IMR-90 (cell line): ENCODE measurements at regions not wholly inside any gene's neighbourhood (a gene's known extent, or its start where the extent isn't known, plus 50 kb on each side); places are given as distances from the start of the nearest gene placed in this dataset.

Experiments used
- ATAC-seq: fragments of 200-7000 bp; cut with Tn5 transposase; 2 replicates; pipeline ENCODE4 v1.9.1; 2020; ENCODE audit warnings: low read depth, mild to moderate bottlenecking, moderate library complexity
- BruUV-seq: library from RNA; stranded (reverse); fragments of 400-500 nt; replicated peaks from 2 replicates; lab custom pipeline; 2021; lab: Mats Ljungman, UMichigan
- CTCF ChIA-PET: fragments of 300-600 bp; formaldehyde crosslinking; extraction: SDS; loops from one replicate; lab custom pipeline; 2021; ENCODE audit warnings: antibody characterized with exemption; lab: Yijun Ruan, JAX
- POLR2A ChIA-PET: fragments of 300-600 bp; sonication (Branson Sonifier 250); formaldehyde crosslinking; loops from one replicate; lab custom pipeline; 2022; ENCODE audit warnings: antibody characterized with exemption; ENCODE audit not compliant: unreplicated experiment; lab: Charles Lee
- DNase-seq: peaks from one replicate; pipeline ENCODE4 v3.0.0; 2013
- H2AFZ ChIP-seq: replicated peaks from 2 replicates; pipeline ENCODE3; 2013; ENCODE audit warnings: low read length, mild to moderate bottlenecking; ENCODE audit not compliant: poor library complexity
- H2AK5ac ChIP-seq: 2 replicates; pipeline ENCODE4 v1.6.1; 2013; ENCODE audit warnings: low read depth, low read length, inconsistent platforms
- H2AK9ac ChIP-seq: replicated peaks from 2 replicates; pipeline ENCODE3; 2013; ENCODE audit warnings: mild to moderate bottlenecking, low read depth, low read length, moderate library complexity; ENCODE audit not compliant: poor library complexity
- H2BK120ac ChIP-seq: 2 replicates; pipeline ENCODE4 v1.6.1; 2013; ENCODE audit warnings: low read depth, low read length, inconsistent platforms
- H2BK15ac ChIP-seq: 3 replicates; pipeline ENCODE4 v1.6.1; 2013; ENCODE audit warnings: low read depth, low read length, inconsistent platforms
- H2BK20ac ChIP-seq: 2 replicates; pipeline ENCODE4 v1.6.1; 2013; ENCODE audit warnings: low read depth, mild to moderate bottlenecking, inconsistent platforms, low read length, moderate library complexity
- H2BK5ac ChIP-seq: 2 replicates; pipeline ENCODE4 v1.6.1; 2013; ENCODE audit warnings: mild to moderate bottlenecking, low read depth, low read length, inconsistent platforms; ENCODE audit not compliant: poor library complexity, severe bottlenecking
- H3K14ac ChIP-seq: replicated peaks from 2 replicates; pipeline ENCODE4 v1.6.1; 2013; ENCODE audit warnings: low read depth, low read length, inconsistent platforms
- H3K18ac ChIP-seq: 2 replicates; pipeline ENCODE4 v1.6.1; 2013; ENCODE audit warnings: low read depth, low read length, control low read depth
- H3K23ac ChIP-seq: 2 replicates; pipeline ENCODE4 v1.6.1; 2013; ENCODE audit warnings: low read depth, low read length, inconsistent platforms
- H3K27ac ChIP-seq: 2 replicates; pipeline ENCODE4 v1.5.1; 2013; ENCODE audit warnings: mild to moderate bottlenecking, control low read depth, low read length; ENCODE audit not compliant: insufficient read depth
- H3K27me3 ChIP-seq: 2 replicates; pipeline ENCODE4 v1.6.1; 2013; ENCODE audit warnings: low read length; ENCODE audit not compliant: control insufficient read depth, insufficient read depth
- H3K36me3 ChIP-seq: 2 replicates; pipeline ENCODE4 v1.6.1; 2013; ENCODE audit warnings: low read length, mixed read lengths; ENCODE audit not compliant: control insufficient read depth, insufficient read depth
- H3K4ac ChIP-seq: 2 replicates; pipeline ENCODE4 v1.6.1; 2013; ENCODE audit warnings: low read depth, low read length, inconsistent platforms
- H3K4me1 ChIP-seq: 2 replicates; pipeline ENCODE4 v1.6.1; 2013; ENCODE audit warnings: low read length, mixed read lengths; ENCODE audit not compliant: control insufficient read depth, insufficient read depth
- H3K4me2 ChIP-seq: 2 replicates; pipeline ENCODE4 v1.6.1; 2013; ENCODE audit warnings: low read depth, mild to moderate bottlenecking, control low read depth, low read length, moderate library complexity
- H3K4me3 ChIP-seq: 2 replicates; pipeline ENCODE4 v1.5.1; 2013; ENCODE audit warnings: low read depth, mild to moderate bottlenecking, control low read depth, low read length, moderate library complexity; ENCODE audit not compliant: insufficient read depth
- H3K56ac ChIP-seq: 2 replicates; pipeline ENCODE4 v1.6.1; 2013; ENCODE audit warnings: low read length, inconsistent platforms; ENCODE audit not compliant: insufficient read depth; ENCODE audit errors: extremely low read depth
- H3K79me1 ChIP-seq, 2 experiments: 2 replicates each; pipeline ENCODE4 v1.6.1; 2013; ENCODE audit warnings: low read length in 2 of 2, inconsistent platforms in 1 of 2, low read depth in 1 of 2
- H3K9ac ChIP-seq: 2 replicates; pipeline ENCODE4 v1.6.1; 2013; ENCODE audit warnings: low read depth, low read length, control low read depth
- H3K9me1 ChIP-seq: 2 replicates; pipeline ENCODE4 v1.6.1; 2013; ENCODE audit warnings: low read length, inconsistent platforms; ENCODE audit not compliant: insufficient read depth
- H3K9me3 ChIP-seq: 2 replicates; pipeline ENCODE4 v1.6.1; 2013; ENCODE audit warnings: low read length; ENCODE audit not compliant: control insufficient read depth, insufficient read depth
- H4K20me1 ChIP-seq: 2 replicates; pipeline ENCODE4 v1.6.1; 2013; ENCODE audit warnings: low read length, inconsistent platforms; ENCODE audit not compliant: insufficient read depth
- H4K5ac ChIP-seq: 2 replicates; pipeline ENCODE4 v1.6.1; 2013; ENCODE audit warnings: mild to moderate bottlenecking, low read depth, low read length, control low read depth
- H4K8ac ChIP-seq, 2 experiments: 2 replicates each; pipeline ENCODE4 v1.6.1; 2013; ENCODE audit warnings: low read depth in 2 of 2, low read length in 2 of 2, control low read depth in 1 of 2, inconsistent platforms in 1 of 2
- H4K91ac ChIP-seq: 2 replicates; pipeline ENCODE4 v1.6.1; 2013; ENCODE audit warnings: low read depth, low read length, inconsistent platforms; ENCODE audit not compliant: insufficient read depth
- BHLHE40 ChIP-seq: fragments of 150-350 bp; IDR thresholded peaks from 2 replicates; pipeline ENCODE4 v1.6.1; 2016; ENCODE audit warnings: mild to moderate bottlenecking, low read depth, low read length
- CEBPB ChIP-seq: IDR thresholded peaks from 2 replicates; pipeline ENCODE4 v1.6.1; 2012; ENCODE audit warnings: low read depth, low read length, improper control_type of control experiment
- CHD1 ChIP-seq: IDR thresholded peaks from 2 replicates; pipeline ENCODE4 v1.6.1; 2012; ENCODE audit warnings: low read depth, low read length, improper control_type of control experiment
- CTCF ChIP-seq: conservative IDR thresholded peaks from 2 replicates; pipeline ENCODE4 v1.5.1; 2012; ENCODE audit warnings: mild to moderate bottlenecking, low read depth, low read length, improper control_type of control experiment
- ELK1 ChIP-seq: fragments of 150-350 bp; IDR thresholded peaks from 2 replicates; pipeline ENCODE4 v1.6.1; 2016; ENCODE audit warnings: low read depth, mild to moderate bottlenecking, low read length, moderate library complexity, borderline replicate concordance
- FOS ChIP-seq: fragments of 150-350 bp; IDR thresholded peaks from 2 replicates; pipeline ENCODE4 v1.6.1; 2016; ENCODE audit warnings: low read depth, low read length
- MAFK ChIP-seq: IDR thresholded peaks from 2 replicates; pipeline ENCODE4 v1.6.1; 2012; ENCODE audit warnings: low read depth, low read length, improper control_type of control experiment
- MAZ ChIP-seq: IDR thresholded peaks from 2 replicates; pipeline ENCODE4 v1.6.1; 2012; ENCODE audit warnings: low read depth, mild to moderate bottlenecking, low read length, improper control_type of control experiment, moderate library complexity, borderline replicate concordance
- MXI1 ChIP-seq: IDR thresholded peaks from 2 replicates; pipeline ENCODE4 v1.6.1; 2012; ENCODE audit warnings: low read depth, mild to moderate bottlenecking, low read length, moderate library complexity, borderline replicate concordance
- NFE2L2 ChIP-seq: fragments of 150-350 bp; IDR thresholded peaks from 2 replicates; pipeline ENCODE4 v1.6.1; 2016; ENCODE audit warnings: low read depth, mild to moderate bottlenecking, low read length
- POLR2A ChIP-seq: IDR thresholded peaks from 2 replicates; pipeline ENCODE4 v1.6.1; 2012; ENCODE audit warnings: mild to moderate bottlenecking, low read depth, low read length
- RFX5 ChIP-seq: IDR thresholded peaks from 2 replicates; pipeline ENCODE4 v1.8.0; 2012; ENCODE audit warnings: low read depth, mild to moderate bottlenecking, low read length, moderate library complexity
- SMC3 ChIP-seq: fragments of 150-350 bp; IDR thresholded peaks from 2 replicates; pipeline ENCODE4 v1.6.1; 2016; ENCODE audit warnings: low read depth, mild to moderate bottlenecking, antibody characterized with exemption, low read length, moderate library complexity
- WGBS, 2 experiments: methylation state at CpG; one replicate each; pipeline versions ENCODE4 v1.1.5 to v1.1.7; 2013; ENCODE audit warnings: missing lambda C conversion rate in 2 of 2; ENCODE audit not compliant: insufficient read length in 1 of 2; ENCODE audit errors: extremely low coverage in 2 of 2; 5-methylcytosine and 5-hydroxymethylcytosine counted together
- dilution Hi-C: fragments of 300-500 bp; cut with HindIII; formaldehyde crosslinking; loops from one replicate; pipeline ENCODE4 v1.14.3; 2018; ENCODE audit warnings: low sequenced_read_pairs; ENCODE audit not compliant: unreplicated experiment
- in situ Hi-C: fragments of 300-500 bp; cut with MboI; formaldehyde crosslinking; loops from 3 replicates; pipeline ENCODE4 v1.14.3; 2019; ENCODE audit warnings: low sequenced_read_pairs, inconsistent platforms, mixed read lengths
- intact Hi-C: fragments of 100-400 bp; cut with micrococcal nuclease; formaldehyde crosslinking; loops from 2 replicates; pipeline ENCODE4 v1.10.0; 2022
- TF ChIP-seq, protein P1 (sequence below): fragments of 150-350 bp; IDR thresholded peaks from 2 replicates; pipeline ENCODE4 v1.6.1; 2017; ENCODE audit warnings: mild to moderate bottlenecking, antibody characterized with exemption, low read length, low read depth

GRCh38 chr1:219276049-219276738 is 102.5 kb downstream of the LYPLAL1 start:
- Histone ChIP-seq H2AK5ac (no peak overlapping the region), H4K20me1 (no peaks in the 10 kb centered on the region), H3K14ac (no peak overlapping the region), H3K4me1 (peaks cover 4% of the 10 kb centered on the region), H3K4me2 (no peak overlapping the region), H3K27ac (no peak overlapping the region), H3K9me1 (no peaks in the 10 kb centered on the region), H4K5ac (no peak overlapping the region), H2BK15ac (no peak overlapping the region), H3K23ac (no peak overlapping the region), H3K9ac (no peak overlapping the region), H3K4ac (no peak overlapping the region), H3K9me3 (no peaks in the 10 kb centered on the region), H2AFZ (no peak overlapping the region), H3K27me3 (no peaks in the 10 kb centered on the region), H3K56ac (no peak overlapping the region), H3K79me1 (no peaks in the 10 kb centered on the region), H2AK9ac (no peak overlapping the region), H2BK20ac (no peak overlapping the region), H3K4me3 (no peak overlapping the region), H3K18ac (no peak overlapping the region), H2BK5ac (no peak overlapping the region), H2BK120ac (no peak overlapping the region), H4K91ac (no peak overlapping the region), H4K8ac (no peak overlapping the region), H3K36me3 (no peaks in the 10 kb centered on the region)
- ChIA-PET POLR2A (no interaction called here), CTCF (interaction anchor here (1.1 kb wide), 1 partner anchor 27 kb away, joined by 4 read pairs; no protein-coding TSS in a partner anchor)
- intact Hi-C loops (no loop called here), in situ Hi-C loops (no loop called here), dilution Hi-C loops (no loop called here)
- TF ChIP-seq RFX5, result no peak
- TF ChIP-seq CHD1, result no peak
- no peak for TF ChIP-seq BHLHE40
- no peak for TF ChIP-seq SMC3
- no peak for TF ChIP-seq MXI1
- TF ChIP-seq NFE2L2, result no peak
- TF ChIP-seq MAFK, result no peak
- no peak for TF ChIP-seq FOS
- no peak for TF ChIP-seq CEBPB
- no peak for TF ChIP-seq POLR2A
- TF ChIP-seq MAZ, result no peak
- no peak for TF ChIP-seq CTCF
- TF ChIP-seq, protein P1, sequence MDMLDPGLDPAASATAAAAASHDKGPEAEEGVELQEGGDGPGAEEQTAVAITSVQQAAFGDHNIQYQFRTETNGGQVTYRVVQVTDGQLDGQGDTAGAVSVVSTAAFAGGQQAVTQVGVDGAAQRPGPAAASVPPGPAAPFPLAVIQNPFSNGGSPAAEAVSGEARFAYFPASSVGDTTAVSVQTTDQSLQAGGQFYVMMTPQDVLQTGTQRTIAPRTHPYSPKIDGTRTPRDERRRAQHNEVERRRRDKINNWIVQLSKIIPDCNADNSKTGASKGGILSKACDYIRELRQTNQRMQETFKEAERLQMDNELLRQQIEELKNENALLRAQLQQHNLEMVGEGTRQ, result no peak
- TF ChIP-seq ELK1, result no peak
- WGBS, 2 experiments, result no CpG with 5 or more reads among the region's 5 CpGs
- ATAC-seq (no peak), DNase-seq (no peak)
- no TSS peak for BruUV-seq
